HepG2 (cell line): ENCODE measurements at regions not wholly inside any gene's neighbourhood (a gene's known extent, or its start where the extent isn't known, plus 50 kb on each side); places are given as distances from the start of the nearest gene placed in this dataset.

Experiments
- AHR ChIP-seq: IDR thresholded peaks from 2 replicates; pipeline ENCODE4 v1.6.1; 2018; ENCODE audit warnings: missing genetic modification reagents, missing compliant biosample characterization
- DMAP1 ChIP-seq: IDR thresholded peaks from 2 replicates; pipeline ENCODE4 v1.6.1; 2016
- ELF1 ChIP-seq: sonication (generic); formaldehyde crosslinking; IDR thresholded peaks from 2 replicates; pipeline ENCODE4 v1.4.0; 2020; ENCODE audit warnings: missing genetic modification reagents
- ELF3 ChIP-seq: IDR thresholded peaks from 2 replicates; pipeline ENCODE4 v1.6.1; 2016; ENCODE audit warnings: missing genetic modification reagents, missing compliant biosample characterization
- GABPA ChIP-seq, 2 experiments: IDR thresholded peaks; 2 replicates each; pipeline ENCODE4 v1.6.1; 2011 to 2016; ENCODE audit warnings: low read depth in 2 of 2, low read length in 1 of 2, missing biosample characterization in 1 of 2, missing genetic modification characterization in 1 of 2
- HDAC1 ChIP-seq: sonication (generic); formaldehyde crosslinking; IDR thresholded peaks from 2 replicates; pipeline ENCODE4 v1.5.1; 2020; ENCODE audit warnings: mild to moderate bottlenecking, missing genetic modification reagents
- KMT2A ChIP-seq: sonication (generic); formaldehyde crosslinking; IDR thresholded peaks from 2 replicates; pipeline ENCODE4 v1.4.0; 2020; ENCODE audit warnings: missing genetic modification reagents
- MBD4 ChIP-seq: IDR thresholded peaks from 2 replicates; pipeline ENCODE4 v1.6.1; 2012; ENCODE audit warnings: low read length, inconsistent platforms, borderline replicate concordance
- MXI1 ChIP-seq: IDR thresholded peaks from 3 replicates; pipeline ENCODE4 v1.6.1; 2012; ENCODE audit warnings: low read depth, low read length, inconsistent platforms, borderline replicate concordance
- RFX5 ChIP-seq: IDR thresholded peaks from 2 replicates; pipeline ENCODE4 v1.6.1; 2011; ENCODE audit warnings: low read depth, low read length, improper control_type of control experiment
- SMAD3 ChIP-seq: sonication (generic); formaldehyde crosslinking; IDR thresholded peaks from 2 replicates; pipeline ENCODE4 v1.4.0; 2020; ENCODE audit warnings: missing genetic modification reagents
- SOX5 ChIP-seq: IDR thresholded peaks from 2 replicates; pipeline ENCODE4 v1.6.1; 2016; ENCODE audit warnings: borderline replicate concordance
- ZNF207 ChIP-seq: fragments of 450-650 bp; IDR thresholded peaks from 2 replicates; pipeline ENCODE4 v1.6.1; 2016; ENCODE audit warnings: antibody characterized with exemption, borderline replicate concordance
- ZNF441 ChIP-seq: sonication (generic); formaldehyde crosslinking; IDR thresholded peaks from 2 replicates; pipeline ENCODE4 v1.7.0; 2021; ENCODE audit warnings: missing genetic modification reagents, borderline replicate concordance
- ZNF570 ChIP-seq: sonication (generic); formaldehyde crosslinking; IDR thresholded peaks from 2 replicates; pipeline ENCODE4 v1.4.0; 2020; ENCODE audit warnings: mild to moderate bottlenecking, missing genetic modification reagents, borderline replicate concordance
- TF ChIP-seq, protein P1 (sequence below), 2 experiments: sonication (generic) in 1 of 2; formaldehyde crosslinking in 1 of 2; IDR thresholded peaks; 2 replicates each; pipeline versions ENCODE4 v1.6.1 to v1.9.0; 2014 to 2022; ENCODE audit warnings: antibody characterized with exemption in 1 of 2, borderline replicate concordance in 1 of 2, inconsistent platforms in 1 of 2, low read depth in 1 of 2, missing genetic modification reagents in 1 of 2
- TF ChIP-seq, protein P2 (sequence below): sonication (generic); formaldehyde crosslinking; IDR thresholded peaks from 2 replicates; pipeline ENCODE4 v1.4.0; 2020; ENCODE audit warnings: missing genetic modification reagents
- TF ChIP-seq, protein P3 (sequence below): IDR thresholded peaks from 2 replicates; pipeline ENCODE4 v1.6.1; 2016; ENCODE audit warnings: low read depth
- TF ChIP-seq, protein P4 (sequence below): sonication (generic); formaldehyde crosslinking; IDR thresholded peaks from 2 replicates; pipeline ENCODE4 v1.4.0; 2020; ENCODE audit warnings: mild to moderate bottlenecking, missing genetic modification reagents

DNA sequence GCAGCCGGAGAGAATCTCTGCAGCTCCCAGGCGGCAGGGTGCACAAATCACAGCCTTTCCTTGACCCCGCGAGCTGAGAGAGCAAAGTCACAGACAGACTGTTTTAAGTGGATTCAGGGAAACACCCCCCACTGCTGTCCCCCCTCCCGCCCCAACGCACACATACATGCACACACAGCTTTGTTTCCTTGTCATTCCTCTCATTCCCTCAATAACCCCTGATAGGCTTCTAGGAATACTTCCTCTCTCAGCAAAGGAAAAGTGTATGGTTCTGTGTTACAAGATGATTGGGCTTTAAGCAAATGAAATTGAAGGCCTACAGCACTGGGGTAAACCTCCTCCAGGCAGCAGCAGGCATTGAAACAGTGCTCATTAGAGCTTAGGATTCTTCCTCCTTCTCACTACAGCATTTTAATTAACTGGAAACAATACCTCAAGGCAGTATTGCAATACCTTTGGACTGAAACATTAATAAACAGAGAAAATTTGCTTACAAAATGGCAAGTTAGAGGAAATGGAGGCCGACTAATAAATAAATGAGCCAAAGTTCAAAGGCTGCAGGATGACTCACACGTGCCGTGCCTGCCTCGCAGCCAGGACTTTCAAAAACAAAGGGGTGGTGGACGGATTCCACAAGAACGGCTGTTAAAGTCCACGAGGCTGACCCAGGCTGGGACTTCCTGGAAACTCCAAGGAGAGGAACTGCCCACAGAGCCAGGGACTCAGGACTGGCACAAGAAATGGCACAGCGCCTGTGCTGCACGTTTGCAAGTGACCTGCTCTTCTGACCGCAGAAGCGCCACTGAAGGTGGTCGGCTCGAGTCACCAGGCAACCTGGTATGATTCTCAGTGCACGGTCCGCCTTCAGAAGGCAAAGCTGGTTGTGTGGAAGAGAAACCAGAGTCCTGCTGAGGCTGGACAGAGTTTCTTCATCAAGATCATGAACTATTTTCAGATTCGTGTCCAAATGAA, 236.2 kb downstream of the SYK start (continued):
- TF ChIP-seq, protein P1, sequence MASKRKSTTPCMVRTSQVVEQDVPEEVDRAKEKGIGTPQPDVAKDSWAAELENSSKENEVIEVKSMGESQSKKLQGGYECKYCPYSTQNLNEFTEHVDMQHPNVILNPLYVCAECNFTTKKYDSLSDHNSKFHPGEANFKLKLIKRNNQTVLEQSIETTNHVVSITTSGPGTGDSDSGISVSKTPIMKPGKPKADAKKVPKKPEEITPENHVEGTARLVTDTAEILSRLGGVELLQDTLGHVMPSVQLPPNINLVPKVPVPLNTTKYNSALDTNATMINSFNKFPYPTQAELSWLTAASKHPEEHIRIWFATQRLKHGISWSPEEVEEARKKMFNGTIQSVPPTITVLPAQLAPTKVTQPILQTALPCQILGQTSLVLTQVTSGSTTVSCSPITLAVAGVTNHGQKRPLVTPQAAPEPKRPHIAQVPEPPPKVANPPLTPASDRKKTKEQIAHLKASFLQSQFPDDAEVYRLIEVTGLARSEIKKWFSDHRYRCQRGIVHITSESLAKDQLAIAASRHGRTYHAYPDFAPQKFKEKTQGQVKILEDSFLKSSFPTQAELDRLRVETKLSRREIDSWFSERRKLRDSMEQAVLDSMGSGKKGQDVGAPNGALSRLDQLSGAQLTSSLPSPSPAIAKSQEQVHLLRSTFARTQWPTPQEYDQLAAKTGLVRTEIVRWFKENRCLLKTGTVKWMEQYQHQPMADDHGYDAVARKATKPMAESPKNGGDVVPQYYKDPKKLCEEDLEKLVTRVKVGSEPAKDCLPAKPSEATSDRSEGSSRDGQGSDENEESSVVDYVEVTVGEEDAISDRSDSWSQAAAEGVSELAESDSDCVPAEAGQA (IDR thresholded peaks at IDR 0.05; ENCODE audit: low read depth), result no peak
- TF ChIP-seq, protein P1 (CRISPR knock-in tag; IDR thresholded peaks at IDR 0.05; ENCODE audit: borderline replicate concordance), result 0 out of 2 replicates have a peak, but pooled peaks have one; percentile 31
- TF ChIP-seq, protein P2, sequence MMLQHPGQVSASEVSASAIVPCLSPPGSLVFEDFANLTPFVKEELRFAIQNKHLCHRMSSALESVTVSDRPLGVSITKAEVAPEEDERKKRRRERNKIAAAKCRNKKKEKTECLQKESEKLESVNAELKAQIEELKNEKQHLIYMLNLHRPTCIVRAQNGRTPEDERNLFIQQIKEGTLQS (CRISPR knock-in tag), result peak; percentile 93
- peak; percentile 19 for TF ChIP-seq DMAP1 (CRISPR knock-in tag)
- TF ChIP-seq, protein P3, sequence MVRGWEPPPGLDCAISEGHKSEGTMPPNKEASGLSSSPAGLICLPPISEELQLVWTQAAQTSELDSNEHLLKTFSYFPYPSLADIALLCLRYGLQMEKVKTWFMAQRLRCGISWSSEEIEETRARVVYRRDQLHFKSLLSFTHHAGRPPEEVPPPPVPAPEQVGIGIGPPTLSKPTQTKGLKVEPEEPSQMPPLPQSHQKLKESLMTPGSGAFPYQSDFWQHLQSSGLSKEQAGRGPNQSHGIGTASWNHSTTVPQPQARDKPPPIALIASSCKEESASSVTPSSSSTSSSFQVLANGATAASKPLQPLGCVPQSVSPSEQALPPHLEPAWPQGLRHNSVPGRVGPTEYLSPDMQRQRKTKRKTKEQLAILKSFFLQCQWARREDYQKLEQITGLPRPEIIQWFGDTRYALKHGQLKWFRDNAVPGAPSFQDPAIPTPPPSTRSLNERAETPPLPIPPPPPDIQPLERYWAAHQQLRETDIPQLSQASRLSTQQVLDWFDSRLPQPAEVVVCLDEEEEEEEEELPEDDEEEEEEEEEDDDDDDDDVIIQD (CRISPR knock-in tag), result no peak; the same call in 1 of the 2 replicates
- TF ChIP-seq ZNF570 (CRISPR knock-in tag), result no peak
- no peak for TF ChIP-seq RFX5
- TF ChIP-seq SMAD3 (CRISPR knock-in tag), result peak; percentile 72; the same call in 1 of the 2 replicates
- TF ChIP-seq KMT2A, result peak; percentile 26; the same call in 1 of the 2 replicates
- TF ChIP-seq MXI1, result peak; percentile 59; the same call in 1 of the 3 replicates
- TF ChIP-seq HDAC1, result peak; percentile 32; the same call in 1 of the 2 replicates
- peak; percentile 63; the same call in 1 of the 2 replicates for TF ChIP-seq AHR
- no peak for TF ChIP-seq GABPA (IDR thresholded peaks at IDR 0.05; ENCODE audit: low read depth, low read length)
- peak; percentile 37; the same call in 1 of the 2 replicates for TF ChIP-seq GABPA (CRISPR knock-in tag; IDR thresholded peaks at IDR 0.05; ENCODE audit: low read depth)
- peak; percentile 80 for TF ChIP-seq ZNF441 (CRISPR knock-in tag)
- TF ChIP-seq ZNF207, result no peak
- peak; percentile 85 for TF ChIP-seq ELF1 (CRISPR knock-in tag)
- peak; percentile 59; the same call in 1 of the 2 replicates for TF ChIP-seq MBD4
- TF ChIP-seq, protein P4, sequence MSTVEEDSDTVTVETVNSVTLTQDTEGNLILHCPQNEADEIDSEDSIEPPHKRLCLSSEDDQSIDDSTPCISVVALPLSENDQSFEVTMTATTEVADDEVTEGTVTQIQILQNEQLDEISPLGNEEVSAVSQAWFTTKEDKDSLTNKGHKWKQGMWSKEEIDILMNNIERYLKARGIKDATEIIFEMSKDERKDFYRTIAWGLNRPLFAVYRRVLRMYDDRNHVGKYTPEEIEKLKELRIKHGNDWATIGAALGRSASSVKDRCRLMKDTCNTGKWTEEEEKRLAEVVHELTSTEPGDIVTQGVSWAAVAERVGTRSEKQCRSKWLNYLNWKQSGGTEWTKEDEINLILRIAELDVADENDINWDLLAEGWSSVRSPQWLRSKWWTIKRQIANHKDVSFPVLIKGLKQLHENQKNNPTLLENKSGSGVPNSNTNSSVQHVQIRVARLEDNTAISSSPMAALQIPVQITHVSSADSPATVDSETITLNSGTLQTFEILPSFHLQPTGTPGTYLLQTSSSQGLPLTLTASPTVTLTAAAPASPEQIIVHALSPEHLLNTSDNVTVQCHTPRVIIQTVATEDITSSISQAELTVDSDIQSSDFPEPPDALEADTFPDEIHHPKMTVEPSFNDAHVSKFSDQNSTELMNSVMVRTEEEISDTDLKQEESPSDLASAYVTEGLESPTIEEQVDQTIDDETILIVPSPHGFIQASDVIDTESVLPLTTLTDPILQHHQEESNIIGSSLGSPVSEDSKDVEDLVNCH, result 0 out of 2 replicates have a peak, but pooled peaks have one; percentile 58
- peak; percentile 94 for TF ChIP-seq ELF3
- TF ChIP-seq SOX5 (CRISPR knock-in tag), result peak; percentile 95; the same call in 1 of the 2 replicates
